Kidney (tissue), 13 donors: ENCODE measurements at regions not wholly inside any gene's neighbourhood (a gene's known extent, or its start where the extent isn't known, plus 50 kb on each side); places are given as distances from the start of the nearest gene placed in this dataset.
A peak's percentile ranks its signal among the peaks of the same experiment; 100 is the strongest.

Source experiments
- DNase-seq, 5 donors: peaks; one replicate each; pipeline ENCODE4 v3.0.0-alpha.2; 2013 to 2020
- FAIRE-seq: peaks from 2 replicates; lab custom pipeline; 2012; peaks lifted over from hg19 to GRCh38; lab: Jason Lieb, UNC
- H3K27ac ChIP-seq, 2 donors: one replicate each; pipeline ENCODE4 v1.7.0; 2013; ENCODE audit warnings: low read depth in 2 of 2, low read length in 2 of 2, inconsistent platforms in 1 of 2
- H3K27me3 ChIP-seq: one replicate; pipeline ENCODE4 v1.7.1; 2013; ENCODE audit warnings: low read length, inconsistent platforms; ENCODE audit not compliant: control insufficient read depth, insufficient read depth
- H3K36me3 ChIP-seq, 3 donors: one replicate each; pipeline versions ENCODE4 v1.7.0 to v1.7.1; 2013; ENCODE audit warnings: low read length in 3 of 3, control low read depth in 1 of 3, inconsistent platforms in 1 of 3; ENCODE audit not compliant: insufficient read depth in 3 of 3, control insufficient read depth in 2 of 3
- H3K4me1 ChIP-seq, 3 donors: one replicate each; pipeline versions ENCODE4 v1.7.0 to v1.7.1; 2013; ENCODE audit warnings: low read length in 3 of 3, inconsistent platforms in 1 of 3, low read depth in 1 of 3; ENCODE audit not compliant: control insufficient read depth in 2 of 3, insufficient read depth in 2 of 3
- H3K4me3 ChIP-seq, 3 donors: one replicate each; pipeline versions ENCODE4 v1.7.0 to v1.8.1; 2013; ENCODE audit warnings: low read length in 3 of 3, control low read depth in 1 of 3, inconsistent platforms in 1 of 3
- H3K9ac ChIP-seq, 3 donors: one replicate each; pipeline versions ENCODE4 v1.7.0 to v1.7.1; 2013; ENCODE audit warnings: low read length in 3 of 3, control low read depth in 1 of 3, inconsistent platforms in 1 of 3
- H3K9me3 ChIP-seq, 3 donors: one replicate each; pipeline versions ENCODE4 v1.7.0 to v1.7.1; 2013; ENCODE audit warnings: low read length in 3 of 3, control low read depth in 1 of 3, inconsistent platforms in 1 of 3; ENCODE audit not compliant: control insufficient read depth in 2 of 3, insufficient read depth in 1 of 3
- CTCF ChIP-seq: IDR thresholded peaks from 3 replicates; pipeline ENCODE4 v1.5.1; 2012; ENCODE audit warnings: mild to moderate bottlenecking, moderate library complexity, borderline replicate concordance; ENCODE audit not compliant: insufficient read depth; ENCODE audit errors: extremely low read depth
- intact Hi-C: fragments of 100-400 bp; cut with DNase I; formaldehyde crosslinking; loops from one replicate; pipeline ENCODE4 v1.11.1; 2022
- donor health status: control.
- donor health status: control.
- donor health status: control.
- donor health status: control.
- donor health status: control.
- donor health status: DM: yes; HTN: yes; CAD: no.
- donor health status: Normal renal cell carcinoma (clear cell type).

- no peak overlapping the region for H3K27ac ChIP-seq
- TF ChIP-seq CTCF = no peak
- H3K4me3 ChIP-seq = no peak overlapping the region
- H3K9me3 ChIP-seq = no peaks in the 10 kb centered on the region
- H3K9ac ChIP-seq = no peak overlapping the region
- H3K27me3 ChIP-seq = no peaks in the 10 kb centered on the region
- FAIRE-seq (no peak), DNase-seq (peak in 1 of 5 donors; percentile 93)
- H3K36me3 ChIP-seq = no peaks in the 10 kb centered on the region
- intact Hi-C loops = no loop called here
- no peaks in the 10 kb centered on the region for H3K4me1 ChIP-seq
Observed at GRCh38 chr10:118835682-118836326, 81.0 kb upstream of the CACUL1 start.

GRCh38 chr10:118838364-118838763 lies 83.6 kb upstream of the CACUL1 start:
- Histone ChIP-seq H3K4me3 (no peak overlapping the region), H3K9ac (no peak overlapping the region), H3K27me3 (no peaks in the 10 kb centered on the region), H3K36me3 (no peaks in the 10 kb centered on the region), H3K9me3 (no peaks in the 10 kb centered on the region), H3K4me1 (no peaks in the 10 kb centered on the region), H3K27ac (no peak overlapping the region)
- DNase-seq (no peak), FAIRE-seq (no peak)
- intact Hi-C loops = no loop called here
- TF ChIP-seq CTCF = no peak

- Histone ChIP-seq H3K27ac (no peak overlapping the region), H3K4me1 (no peaks in the 10 kb centered on the region), H3K4me3 (no peak overlapping the region), H3K9me3 (no peaks in the 10 kb centered on the region), H3K27me3 (no peaks in the 10 kb centered on the region), H3K36me3 (no peaks in the 10 kb centered on the region), H3K9ac (no peak overlapping the region)
- no peak for DNase-seq
- intact Hi-C loops = no loop called here
- no peak for TF ChIP-seq CTCF
- no peak for FAIRE-seq
Observed at GRCh38 chr10:118839348-118839747, 84.6 kb upstream of the CACUL1 start.
